ENCODE measurements at regions not wholly inside any gene's neighbourhood (a gene's known extent, or its start where the extent isn't known, plus 50 kb on each side); places are given as distances from the start of the nearest gene placed in this dataset.

DNA sequence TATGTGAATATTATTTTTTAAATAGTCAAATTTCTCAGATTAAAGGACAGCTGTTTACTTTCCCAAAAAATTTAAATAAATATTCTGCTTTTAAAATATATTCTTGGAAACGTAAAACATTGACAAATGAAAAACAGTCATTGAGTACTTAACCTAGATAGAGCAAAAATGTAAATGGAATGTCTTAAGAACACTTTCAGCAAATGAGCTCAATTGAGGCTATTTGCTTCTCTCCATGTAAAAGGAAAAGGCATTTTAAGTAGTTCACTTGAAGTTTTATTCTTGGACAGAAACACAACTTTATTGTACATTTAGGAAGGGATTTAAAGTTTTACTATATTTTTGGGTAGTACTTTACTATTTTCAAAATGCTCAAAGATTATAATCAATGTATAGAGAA lies 983.6 kb upstream of the TYRP1 start:
- no peaks in the 10 kb centered on the region for H4K20me1 ChIP-seq (ENCODE audit: low read length)
- no TSS peak for BruUV-seq (replicated peaks)

DNA sequence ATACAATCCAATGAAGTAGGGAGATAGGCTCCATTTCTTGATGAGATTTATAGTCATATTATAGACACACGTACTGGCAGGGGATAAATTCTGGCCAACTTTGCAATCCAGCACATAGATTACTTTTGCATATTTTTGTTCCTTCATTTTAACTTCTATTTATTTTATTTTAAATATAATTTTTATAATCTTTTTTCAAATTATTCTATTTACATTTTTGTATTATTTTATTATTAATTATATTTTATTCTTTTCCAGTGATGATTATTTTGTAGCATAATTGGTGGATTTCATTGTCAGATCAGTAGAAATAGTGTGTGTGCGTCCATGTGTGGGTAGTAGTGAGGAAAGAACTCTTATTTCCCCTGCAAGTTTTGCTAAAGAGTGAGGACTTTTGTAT lies 980.1 kb upstream of the TYRP1 start:
- POLR2A ChIA-PET (ENCODE audit: unreplicated experiment): no interaction called here
- BruUV-seq (replicated peaks): no TSS peak
- no peak overlapping the region for H3K9ac ChIP-seq (ENCODE audit: low read length)
- no peaks in the 10 kb centered on the region for H4K20me1 ChIP-seq (ENCODE audit: low read length)
- no peaks in the 10 kb centered on the region for H3F3A ChIP-seq (ENCODE audit: low read length, unreplicated experiment)
- no peaks in the 10 kb centered on the region for H3K36me3 ChIP-seq (ENCODE audit: low read depth, low read length)
- H3K4me1 ChIP-seq (ENCODE audit: insufficient read depth, low read length): no peaks in the 10 kb centered on the region
- no peak overlapping the region for H3K27ac ChIP-seq (ENCODE audit: low read length)
- H3K27me3 ChIP-seq (ENCODE audit: low read length): no peaks in the 10 kb centered on the region
- no peak overlapping the region for H3K4me3 ChIP-seq (ENCODE audit: low read length)
- H3K4me2 ChIP-seq (ENCODE audit: low read length): no peak overlapping the region
- CTCF ChIA-PET: no interaction called here
- intact Hi-C loops (cut with micrococcal nuclease): no loop called here
- H3K79me2 ChIP-seq (ENCODE audit: low read length): no peaks in the 10 kb centered on the region
- TF ChIP-seq EZH2 (IDR thresholded peaks at IDR 0.05; ENCODE audit: low read length, unreplicated experiment) (no peak), EZH2phosphoT487 (IDR thresholded peaks at IDR 0.05; ENCODE audit: borderline replicate concordance, low read length) (no peak)
- no peaks in the 10 kb centered on the region for H3K9me3 ChIP-seq (ENCODE audit: low read length)
- DNase-seq: no peak
- H3K9me2 ChIP-seq (replicated peaks; ENCODE audit: low read length): no peaks in the 10 kb centered on the region
- no peak overlapping the region for H2AFZ ChIP-seq (ENCODE audit: low read length)
- no peak for ATAC-seq

More for the DNA sequence above, 983.6 kb upstream of the TYRP1 start:
- no peaks in the 10 kb centered on the region for H3K27me3 ChIP-seq (ENCODE audit: low read length)
- POLR2A ChIA-PET (ENCODE audit: unreplicated experiment): no interaction called here
- TF ChIP-seq EZH2 (IDR thresholded peaks at IDR 0.05; ENCODE audit: low read length, unreplicated experiment) (no peak), EZH2phosphoT487 (IDR thresholded peaks at IDR 0.05; ENCODE audit: borderline replicate concordance, low read length) (no peak)
- TF ChIP-seq, protein P1, sequence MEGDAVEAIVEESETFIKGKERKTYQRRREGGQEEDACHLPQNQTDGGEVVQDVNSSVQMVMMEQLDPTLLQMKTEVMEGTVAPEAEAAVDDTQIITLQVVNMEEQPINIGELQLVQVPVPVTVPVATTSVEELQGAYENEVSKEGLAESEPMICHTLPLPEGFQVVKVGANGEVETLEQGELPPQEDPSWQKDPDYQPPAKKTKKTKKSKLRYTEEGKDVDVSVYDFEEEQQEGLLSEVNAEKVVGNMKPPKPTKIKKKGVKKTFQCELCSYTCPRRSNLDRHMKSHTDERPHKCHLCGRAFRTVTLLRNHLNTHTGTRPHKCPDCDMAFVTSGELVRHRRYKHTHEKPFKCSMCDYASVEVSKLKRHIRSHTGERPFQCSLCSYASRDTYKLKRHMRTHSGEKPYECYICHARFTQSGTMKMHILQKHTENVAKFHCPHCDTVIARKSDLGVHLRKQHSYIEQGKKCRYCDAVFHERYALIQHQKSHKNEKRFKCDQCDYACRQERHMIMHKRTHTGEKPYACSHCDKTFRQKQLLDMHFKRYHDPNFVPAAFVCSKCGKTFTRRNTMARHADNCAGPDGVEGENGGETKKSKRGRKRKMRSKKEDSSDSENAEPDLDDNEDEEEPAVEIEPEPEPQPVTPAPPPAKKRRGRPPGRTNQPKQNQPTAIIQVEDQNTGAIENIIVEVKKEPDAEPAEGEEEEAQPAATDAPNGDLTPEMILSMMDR (conservative IDR thresholded peaks at IDR 0.05; ENCODE audit: low read depth, low read length): no peak
- intact Hi-C loops (cut with micrococcal nuclease): no loop called here
- H3K9me3 ChIP-seq (ENCODE audit: low read length): no peaks in the 10 kb centered on the region
- H2AFZ ChIP-seq (ENCODE audit: low read length): no peak overlapping the region
- DNase-seq (no peak), ATAC-seq (no peak)
- no peak overlapping the region for H3K9ac ChIP-seq (ENCODE audit: low read length)
- no peak overlapping the region for H3K27ac ChIP-seq (ENCODE audit: low read length)
- no peaks in the 10 kb centered on the region for H3K9me2 ChIP-seq (replicated peaks; ENCODE audit: low read length)
- no peak overlapping the region for H3K4me2 ChIP-seq (ENCODE audit: low read length)
- no peaks in the 10 kb centered on the region for H3F3A ChIP-seq (ENCODE audit: low read length, unreplicated experiment)
- H3K4me3 ChIP-seq (ENCODE audit: low read length): no peak overlapping the region
- H3K4me1 ChIP-seq (ENCODE audit: insufficient read depth, low read length): no peaks in the 10 kb centered on the region
- H3K36me3 ChIP-seq (ENCODE audit: low read depth, low read length): no peaks in the 10 kb centered on the region
- CTCF ChIA-PET: no interaction called here
- no peaks in the 10 kb centered on the region for H3K79me2 ChIP-seq (ENCODE audit: low read length)

DNA sequence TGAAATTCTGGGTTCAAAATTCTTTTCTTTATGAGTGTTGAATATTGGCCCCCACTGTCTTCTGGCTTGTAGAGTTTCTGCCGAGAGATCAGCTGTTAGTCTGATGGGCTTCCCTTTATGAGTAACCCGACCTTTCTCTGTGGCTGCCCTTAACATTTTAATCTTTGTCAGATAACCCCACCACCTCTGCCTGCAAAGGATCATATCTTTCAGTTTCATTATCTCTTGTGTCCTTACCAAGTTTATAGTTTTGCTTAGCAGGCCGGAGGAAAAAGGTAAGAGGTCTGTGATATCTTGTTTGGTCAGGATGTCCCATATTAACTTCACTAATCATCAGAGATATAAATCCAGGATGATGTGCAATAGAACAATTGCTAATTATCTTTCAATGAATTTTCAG lies 970.2 kb upstream of the TYRP1 start:
- intact Hi-C loops (cut with micrococcal nuclease): no loop called here
- Histone ChIP-seq H3K27me3 (ENCODE audit: low read length) (no peaks in the 10 kb centered on the region), H3K4me2 (ENCODE audit: low read length) (no peak overlapping the region), H3K9ac (ENCODE audit: low read length) (no peak overlapping the region), H3K36me3 (ENCODE audit: low read depth, low read length) (no peaks in the 10 kb centered on the region), H3K4me1 (ENCODE audit: insufficient read depth, low read length) (no peaks in the 10 kb centered on the region), H3K9me3 (ENCODE audit: low read length) (no peaks in the 10 kb centered on the region), H3K27ac (ENCODE audit: low read length) (no peak overlapping the region), H4K20me1 (ENCODE audit: low read length) (no peaks in the 10 kb centered on the region), H3K9me2 (replicated peaks; ENCODE audit: low read length) (no peaks in the 10 kb centered on the region), H3K79me2 (ENCODE audit: low read length) (no peaks in the 10 kb centered on the region), H3K4me3 (ENCODE audit: low read length) (no peak overlapping the region), H2AFZ (ENCODE audit: low read length) (no peak overlapping the region), H3F3A (ENCODE audit: low read length, unreplicated experiment) (no peaks in the 10 kb centered on the region)
- ChIA-PET POLR2A (ENCODE audit: unreplicated experiment) (no interaction called here), CTCF (no interaction called here)
- no peak for TF ChIP-seq EZH2phosphoT487 (IDR thresholded peaks at IDR 0.05; ENCODE audit: borderline replicate concordance, low read length)
- no peak for TF ChIP-seq EZH2 (IDR thresholded peaks at IDR 0.05; ENCODE audit: low read length, unreplicated experiment)
- TF ChIP-seq, protein P1 (conservative IDR thresholded peaks at IDR 0.05; ENCODE audit: low read depth, low read length): no peak
- DNase-seq (no peak), ATAC-seq (no peak)
- BruUV-seq (replicated peaks): no TSS peak
